ENCODE measurements at regions not wholly inside any gene's neighbourhood (a gene's known extent, or its start where the extent isn't known, plus 50 kb on each side); places are given as distances from the start of the nearest gene placed in this dataset.

DNA sequence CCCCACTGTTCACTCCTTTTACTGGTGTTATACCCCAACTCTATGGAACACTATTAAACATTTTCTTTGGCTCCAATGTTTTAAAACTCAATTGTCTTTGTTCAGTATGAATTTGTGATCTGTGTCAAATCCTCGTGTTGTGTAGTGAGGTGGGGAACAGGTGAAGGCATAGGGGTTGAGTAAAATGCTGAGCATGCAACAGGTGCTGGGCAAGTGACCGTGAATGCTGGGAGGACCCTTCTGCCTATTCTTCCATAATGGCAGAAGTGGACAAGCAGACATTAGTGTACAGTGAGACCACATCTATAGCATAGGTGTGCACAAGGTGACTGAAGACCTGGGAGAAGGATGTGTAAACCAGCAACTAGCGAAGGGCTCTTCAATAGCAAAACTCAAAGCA, 1188.0 kb downstream of the UQCRFS1 start:
- no peak for DNase-seq

DNA sequence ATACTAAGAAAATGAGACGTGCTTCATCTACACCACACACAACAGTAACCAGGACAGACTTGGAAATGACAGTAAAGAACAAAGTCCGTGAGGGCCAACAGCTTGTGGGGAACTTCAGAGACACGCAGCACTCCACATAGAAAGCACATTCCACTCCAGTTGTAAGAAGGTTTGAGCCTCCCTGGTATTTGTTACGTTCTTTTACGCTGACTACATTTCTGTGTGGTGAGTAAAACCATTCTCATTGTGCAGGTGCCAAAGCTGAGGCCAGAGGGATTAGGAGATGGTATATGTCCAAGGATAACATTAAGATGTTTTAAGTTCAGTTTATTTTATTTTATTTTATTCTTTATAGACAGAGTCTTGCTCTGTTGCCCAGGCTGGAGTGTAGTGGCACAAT, 1189.9 kb downstream of the UQCRFS1 start:
- no peak for DNase-seq

- no peak for DNase-seq
These were observed 1190.4 kb downstream of the UQCRFS1 start for GRCh38 chr19:28022506-28022905.

DNA sequence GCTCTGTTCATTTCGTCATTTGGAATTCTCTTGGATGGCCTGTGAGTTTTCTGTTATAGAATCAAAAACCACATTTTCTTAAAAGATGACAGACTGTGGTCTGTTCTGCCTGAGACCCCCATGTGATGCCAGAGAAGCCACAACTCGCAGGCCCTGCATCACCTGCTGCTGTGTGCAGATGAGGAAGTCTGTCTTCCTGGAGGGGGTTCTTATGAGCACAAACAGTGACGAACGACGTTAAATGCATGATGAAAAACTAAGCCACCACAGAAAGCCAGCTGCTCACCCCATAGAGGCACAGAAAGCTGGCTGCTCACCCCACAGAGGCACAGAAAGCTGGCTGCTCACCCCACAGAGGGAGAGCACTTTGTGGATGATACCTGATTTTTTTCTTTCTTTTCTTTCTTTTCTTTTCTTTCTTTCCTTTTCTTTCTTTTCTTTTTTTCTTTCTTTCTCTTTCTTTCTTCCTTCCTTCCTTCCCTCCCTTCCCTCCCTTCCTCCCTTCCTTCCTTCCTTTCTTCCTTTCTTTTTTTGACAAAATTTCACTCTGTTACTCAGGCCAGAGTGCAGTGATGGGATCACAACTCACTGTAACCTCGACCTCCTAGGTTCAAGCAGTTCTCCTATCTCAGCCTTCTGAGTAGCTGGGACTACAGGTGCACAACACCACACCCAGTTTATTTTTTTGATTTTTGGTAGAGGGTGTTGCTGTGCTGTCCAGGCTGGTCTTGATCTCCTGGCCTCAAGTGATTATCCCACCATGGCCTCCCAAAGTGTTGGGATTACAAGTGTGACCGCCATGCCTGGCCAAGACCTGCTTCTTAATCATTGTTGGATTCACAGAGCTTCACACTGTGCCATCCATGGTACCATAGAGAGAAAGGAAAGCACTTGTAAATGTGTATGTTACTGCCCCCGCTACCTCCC, 1191.4 kb downstream of the UQCRFS1 start:
- DNase-seq, result no peak

DNA sequence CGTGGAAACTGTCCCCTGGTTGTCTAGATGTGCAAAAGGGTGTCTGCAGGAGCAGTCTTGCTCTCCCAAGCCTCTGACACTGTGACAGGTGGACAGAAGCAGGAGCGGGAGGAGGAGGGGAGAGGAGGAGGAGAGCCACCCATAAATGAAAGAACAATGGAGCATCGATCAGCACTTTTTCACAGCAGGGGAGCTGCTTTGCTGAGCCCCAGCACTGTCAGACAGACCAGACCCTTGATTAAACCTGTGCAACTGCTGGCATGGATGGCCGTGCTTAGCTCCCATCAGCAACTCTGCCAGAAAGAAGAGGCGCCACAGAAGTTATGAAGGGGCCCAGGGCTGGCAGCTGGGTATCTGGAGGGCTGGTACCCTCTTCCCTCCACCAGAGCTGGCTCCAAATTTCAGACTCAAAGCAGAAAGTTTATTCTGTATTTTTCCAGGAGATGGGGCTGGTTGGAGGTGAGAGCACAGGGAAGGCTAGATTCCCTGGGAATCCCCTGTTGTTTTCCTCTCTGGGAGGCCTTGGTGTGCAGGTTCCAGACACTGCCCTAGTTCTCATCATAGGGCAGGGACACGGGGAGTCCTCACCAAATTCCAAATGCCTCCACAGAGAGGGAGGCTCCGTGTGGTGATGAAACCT, 1192.2 kb downstream of the UQCRFS1 start:
- no peak for DNase-seq

GRCh38 chr19:28019901-28020300, 1193.0 kb downstream of the UQCRFS1 start:
- DNase-seq, result no peak

DNA sequence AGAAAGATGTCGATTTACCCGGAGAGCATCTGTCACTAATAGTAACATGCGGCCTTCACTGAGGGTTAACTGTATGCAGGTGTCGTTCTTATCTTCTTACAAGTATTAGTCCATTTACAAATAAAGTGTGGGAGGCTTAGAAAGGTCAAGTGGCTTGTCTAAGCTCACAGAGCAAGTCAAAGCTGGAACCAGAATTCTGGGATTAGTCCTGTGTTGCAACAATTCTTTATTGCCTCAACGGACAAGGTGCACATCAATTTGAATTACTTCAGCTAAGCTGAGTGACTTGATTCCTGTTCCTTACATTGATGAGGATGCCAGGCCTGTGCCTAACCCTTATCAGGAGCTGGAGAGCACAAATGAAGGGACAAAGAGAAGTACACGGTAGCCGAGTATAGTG, 1193.6 kb downstream of the UQCRFS1 start:
- no peak for DNase-seq

DNA sequence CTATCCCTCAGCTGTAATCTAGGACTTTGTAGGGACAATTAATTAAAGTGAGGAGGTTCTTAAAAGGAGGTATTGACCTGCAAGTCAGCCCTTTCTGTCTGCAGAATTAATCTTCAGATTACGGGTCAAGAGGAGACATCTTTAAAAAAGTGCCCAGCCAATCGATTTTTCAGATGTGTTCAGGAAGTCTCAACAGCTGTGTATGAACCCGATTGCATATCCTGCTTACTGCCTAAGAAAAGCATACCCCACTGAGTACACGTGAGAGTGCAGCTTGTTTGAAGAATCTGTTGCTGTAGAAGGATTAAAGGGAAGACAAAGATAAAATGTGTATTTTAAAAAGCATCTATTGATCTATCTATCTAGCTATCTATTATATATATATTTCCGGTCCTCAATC, 1194.5 kb downstream of the UQCRFS1 start:
- DNase-seq, result no peak

- no peak for DNase-seq
These were observed 1198.1 kb downstream of the UQCRFS1 start for GRCh38 chr19:28014615-28015405.

DNA sequence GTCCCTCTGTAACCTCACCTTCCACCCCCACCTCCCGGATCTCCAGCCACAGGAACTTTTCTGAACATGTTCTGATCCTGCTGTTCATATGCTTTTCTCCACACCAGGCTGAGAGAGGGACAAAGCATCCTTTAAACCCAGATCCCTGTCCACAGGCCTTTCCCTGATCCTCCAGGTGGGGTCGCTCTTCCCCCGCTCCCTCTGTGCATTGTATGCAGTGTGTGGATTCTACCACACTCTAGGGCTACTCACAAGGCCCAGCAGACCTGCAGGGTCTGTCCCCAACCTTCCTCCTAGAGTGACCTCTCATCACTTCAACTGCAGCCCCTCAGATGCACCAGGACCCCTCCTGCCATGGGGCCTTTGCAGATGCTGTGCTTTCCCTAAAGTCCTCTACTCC, 1200.6 kb downstream of the UQCRFS1 start:
- no peak for DNase-seq

- no peak for DNase-seq
These were observed 1202.3 kb downstream of the UQCRFS1 start for GRCh38 chr19:28010656-28011055.

DNA sequence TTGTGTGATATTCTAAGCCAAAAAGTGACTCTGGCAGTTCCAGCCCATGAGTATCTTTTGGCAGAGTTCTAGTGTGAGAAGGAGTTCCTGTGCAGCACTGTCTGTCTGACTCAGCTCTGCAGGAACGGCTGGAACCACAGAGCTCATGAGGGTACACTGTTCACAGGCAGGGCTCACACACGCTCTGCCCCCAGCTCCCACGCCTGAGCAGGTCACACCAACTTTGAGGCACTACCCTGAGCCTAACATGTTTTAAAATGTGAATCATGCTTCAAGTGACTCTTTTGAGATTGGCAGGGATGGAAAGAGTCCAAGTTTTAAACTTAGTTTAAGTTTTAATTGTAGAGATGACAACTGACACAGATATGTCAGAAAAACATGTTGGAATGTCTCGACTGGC, 1203.3 kb downstream of the UQCRFS1 start:
- no peak for DNase-seq

GRCh38 chr19:28008695-28009094, 1204.3 kb downstream of the UQCRFS1 start:
- DNase-seq, result no peak

GRCh38 chr19:28003543-28003942, 1209.4 kb downstream of the UQCRFS1 start:
- no peak for DNase-seq

DNA sequence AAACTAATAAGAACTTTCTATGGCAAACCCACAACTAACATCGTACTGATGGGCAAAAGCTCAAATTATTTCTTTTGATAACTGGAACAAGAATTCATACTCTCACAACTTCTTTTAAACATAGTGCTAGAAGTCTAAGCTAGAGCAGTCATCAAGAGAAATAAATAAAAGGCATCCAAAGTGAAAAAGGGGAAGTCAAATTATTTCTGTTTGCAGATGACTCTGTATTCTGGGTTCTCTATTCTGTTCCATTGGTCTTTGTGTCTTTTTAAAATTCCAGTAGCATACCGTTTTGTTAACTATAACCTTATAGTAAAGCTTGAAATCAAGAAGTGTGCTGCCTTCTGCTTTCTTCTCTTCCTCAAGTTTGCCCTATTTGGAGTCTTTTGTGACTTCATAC, 1215.9 kb downstream of the UQCRFS1 start:
- DNase-seq, result no peak

GRCh38 chr19:27993619-27994570, 1219.1 kb downstream of the UQCRFS1 start:
- no peak for DNase-seq

GRCh38 chr19:27986299-27986698, 1226.7 kb downstream of the UQCRFS1 start:
- DNase-seq, result no peak

- DNase-seq, result no peak
These were observed 1237.4 kb downstream of the UQCRFS1 start for GRCh38 chr19:27975419-27976005.

DNA sequence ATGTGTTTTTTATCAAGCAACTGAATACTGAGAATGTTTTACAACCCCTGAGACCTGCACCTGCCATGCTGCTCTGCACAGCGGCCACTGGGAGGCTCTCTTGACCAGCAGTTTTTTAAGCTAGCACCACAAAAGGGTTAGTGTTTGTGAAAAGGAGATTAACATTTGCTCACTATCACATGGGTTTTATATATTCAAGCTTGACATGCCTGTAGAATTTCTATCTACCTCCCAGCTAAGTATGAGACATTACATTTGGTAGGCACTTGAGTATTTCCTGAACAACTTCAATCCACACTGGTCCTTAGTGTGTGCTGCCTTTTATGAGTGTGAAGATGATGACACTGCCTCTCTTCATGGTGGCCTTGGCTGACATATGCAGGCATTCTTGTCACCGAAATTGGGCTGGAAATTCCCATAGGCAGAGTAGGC, 1238.9 kb downstream of the UQCRFS1 start:
- DNase-seq, result no peak

DNA sequence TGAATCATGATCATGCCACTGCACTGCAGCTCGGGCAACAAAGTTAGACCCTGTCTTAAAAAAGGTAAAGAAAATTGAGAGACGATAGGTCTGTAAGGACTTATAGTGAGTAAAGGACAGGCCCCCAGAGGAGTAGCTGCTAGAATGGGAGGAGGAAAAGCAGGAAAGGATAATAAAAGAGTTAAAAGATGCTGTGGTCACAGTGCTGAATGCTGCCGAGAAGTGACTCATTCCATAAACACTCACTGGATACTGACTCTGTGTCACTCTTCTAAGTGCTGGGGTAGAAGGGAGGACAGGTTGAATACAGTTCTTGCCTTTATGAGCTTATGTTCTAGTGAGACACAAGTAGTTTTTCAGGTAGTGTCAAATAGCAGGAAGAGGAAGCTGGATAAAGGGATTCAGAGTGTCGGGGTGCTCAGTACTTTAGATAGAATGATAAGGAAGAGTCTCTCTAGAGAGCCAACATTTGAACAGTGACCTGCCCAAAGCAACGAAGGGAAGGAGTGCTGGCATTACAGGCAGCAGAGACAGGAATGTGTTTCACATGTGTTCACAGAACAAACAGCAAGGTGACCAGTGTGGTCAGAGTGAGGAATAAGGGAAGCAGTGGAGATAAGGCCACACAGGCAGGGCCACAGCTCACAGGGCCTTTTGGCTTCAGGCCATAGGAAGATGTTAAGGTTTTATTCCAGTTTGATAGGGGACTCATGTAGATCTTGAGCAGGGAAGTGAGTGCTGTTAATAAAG, 1240.5 kb downstream of the UQCRFS1 start:
- no peak for DNase-seq

GRCh38 chr19:27971869-27972268, 1241.1 kb downstream of the UQCRFS1 start:
- DNase-seq, result no peak

All from NCI-H2081 (cell line).